Stimulated activated CD4-positive, alpha-beta T cell treated with anti-CD3 and anti-CD28 coated beads, Interleukin-1b, Interleukin-23, amount 100 ng/mL, for 24 hours (primary cell): ENCODE measurements at regions not wholly inside any gene's neighbourhood (a gene's known extent, or its start where the extent isn't known, plus 50 kb on each side); places are given as distances from the start of the nearest gene placed in this dataset.

ENCODE experiments used
- DNase-seq, 4 experiments: peaks; one replicate each; pipeline ENCODE4 v3.0.0-alpha.2; 2020; ENCODE audit warnings: low read depth in 4 of 4, low spot score in 1 of 4

- no peak for DNase-seq
Observed at GRCh38 chr2:71277536-71278103, 50.7 kb upstream of the PAIP2B start.

GRCh38 chr2:71277147-71277475 is 50.2 kb upstream of the PAIP2B start:
- no peak for DNase-seq

GRCh38 chr2:71276311-71277146 is 49.6 kb upstream of the PAIP2B start:
- peak; percentile 67 to 87 (median 77) for DNase-seq
